ENCODE measurements at regions not wholly inside any gene's neighbourhood (a gene's known extent, or its start where the extent isn't known, plus 50 kb on each side); places are given as distances from the start of the nearest gene placed in this dataset.

- H3K4me3 Mint-ChIP-seq, result no peak overlapping the region
- no peaks in the 10 kb centered on the region for H3K36me3 Mint-ChIP-seq (ENCODE audit: low read depth)
- no peak for ATAC-seq
Measured at GRCh38 chr1:79777481-79778219, 771.1 kb upstream of the ADGRL4 start.

GRCh38 chr1:79775402-79775801 is 768.9 kb upstream of the ADGRL4 start:
- peaks cover 12% of the 10 kb centered on the region for H3K9me3 Mint-ChIP-seq
- no peaks in the 10 kb centered on the region for H3K36me3 Mint-ChIP-seq (ENCODE audit: low read depth)
- H3K27ac Mint-ChIP-seq, result no peak overlapping the region
- DNase-seq (no peak), ATAC-seq (no peak)
- no peak overlapping the region for H3K4me3 Mint-ChIP-seq
- H3K4me1 Mint-ChIP-seq, result no peaks in the 10 kb centered on the region
- no peaks in the 10 kb centered on the region for H3K27me3 Mint-ChIP-seq

More at GRCh38 chr1:79777481-79778219, 771.1 kb upstream of the ADGRL4 start:
- no peak for DNase-seq
- Mint-ChIP-seq H3K27me3 (no peaks in the 10 kb centered on the region), H3K4me1 (no peaks in the 10 kb centered on the region), H3K9me3 (peaks cover 12% of the 10 kb centered on the region), H3K27ac (no peak overlapping the region)

- no peak overlapping the region for H3K27ac Mint-ChIP-seq
- peaks cover 12% of the 10 kb centered on the region for H3K9me3 Mint-ChIP-seq
- no peak for DNase-seq
- no peak for ATAC-seq
- H3K4me1 Mint-ChIP-seq, result no peaks in the 10 kb centered on the region
- H3K36me3 Mint-ChIP-seq (ENCODE audit: low read depth), result no peaks in the 10 kb centered on the region
- no peaks in the 10 kb centered on the region for H3K27me3 Mint-ChIP-seq
- H3K4me3 Mint-ChIP-seq, result no peak overlapping the region
Measured at GRCh38 chr1:79773385-79773784, 766.9 kb upstream of the ADGRL4 start.

GRCh38 chr1:79762461-79762860 is 755.9 kb upstream of the ADGRL4 start:
- no peaks in the 10 kb centered on the region for H3K27me3 Mint-ChIP-seq
- no peaks in the 10 kb centered on the region for H3K4me1 Mint-ChIP-seq

GRCh38 chr1:79760531-79760930 is 754.0 kb upstream of the ADGRL4 start:
- Mint-ChIP-seq H3K27ac (no peak overlapping the region), H3K27me3 (no peaks in the 10 kb centered on the region)
- no peak for DNase-seq

More at GRCh38 chr1:79762461-79762860, 755.9 kb upstream of the ADGRL4 start:
- Mint-ChIP-seq H3K9me3 (peaks cover 7% of the 10 kb centered on the region), H3K4me3 (no peak overlapping the region), H3K27ac (no peak overlapping the region), H3K36me3 (ENCODE audit: low read depth) (no peaks in the 10 kb centered on the region)
- no peak for DNase-seq
- no peak for ATAC-seq

GRCh38 chr1:79749607-79750006 is 743.1 kb upstream of the ADGRL4 start:
- Mint-ChIP-seq H3K4me3 (no peak overlapping the region), H3K27me3 (no peaks in the 10 kb centered on the region), H3K27ac (no peak overlapping the region), H3K4me1 (no peaks in the 10 kb centered on the region), H3K36me3 (ENCODE audit: low read depth) (no peaks in the 10 kb centered on the region), H3K9me3 (peaks cover 7% of the 10 kb centered on the region)
- ATAC-seq (no peak), DNase-seq (no peak)

More at GRCh38 chr1:79760531-79760930, 754.0 kb upstream of the ADGRL4 start:
- no peak for ATAC-seq
- Mint-ChIP-seq H3K4me1 (no peaks in the 10 kb centered on the region), H3K9me3 (peaks cover 16% of the 10 kb centered on the region), H3K36me3 (ENCODE audit: low read depth) (no peaks in the 10 kb centered on the region), H3K4me3 (no peak overlapping the region)

- peaks cover 7% of the 10 kb centered on the region for H3K9me3 Mint-ChIP-seq
- no peak overlapping the region for H3K27ac Mint-ChIP-seq
- ATAC-seq (no peak), DNase-seq (no peak)
- no peak overlapping the region for H3K4me3 Mint-ChIP-seq
- H3K27me3 Mint-ChIP-seq, result no peaks in the 10 kb centered on the region
- no peaks in the 10 kb centered on the region for H3K4me1 Mint-ChIP-seq
- no peaks in the 10 kb centered on the region for H3K36me3 Mint-ChIP-seq (ENCODE audit: low read depth)
Measured at GRCh38 chr1:79745929-79746328, 739.4 kb upstream of the ADGRL4 start.

GRCh38 chr1:79744746-79745145 is 738.2 kb upstream of the ADGRL4 start:
- Mint-ChIP-seq H3K9me3 (peaks cover 4% of the 10 kb centered on the region), H3K27me3 (no peaks in the 10 kb centered on the region), H3K4me3 (no peak overlapping the region), H3K36me3 (ENCODE audit: low read depth) (no peaks in the 10 kb centered on the region), H3K27ac (no peak overlapping the region), H3K4me1 (no peaks in the 10 kb centered on the region)
- ATAC-seq (no peak), DNase-seq (no peak)

GRCh38 chr1:79741720-79742421 is 735.3 kb upstream of the ADGRL4 start:
- Mint-ChIP-seq H3K4me3 (no peak overlapping the region), H3K27ac (no peak overlapping the region)

GRCh38 chr1:79738101-79738500 is 731.6 kb upstream of the ADGRL4 start:
- Mint-ChIP-seq H3K27ac (no peak overlapping the region), H3K27me3 (no peaks in the 10 kb centered on the region), H3K4me3 (no peak overlapping the region), H3K4me1 (no peaks in the 10 kb centered on the region), H3K9me3 (peaks cover 9% of the 10 kb centered on the region), H3K36me3 (ENCODE audit: low read depth) (no peaks in the 10 kb centered on the region)
- ATAC-seq (no peak), DNase-seq (no peak)

More at GRCh38 chr1:79741720-79742421, 735.3 kb upstream of the ADGRL4 start:
- H3K9me3 Mint-ChIP-seq, result peaks cover 4% of the 10 kb centered on the region
- H3K27me3 Mint-ChIP-seq, result no peaks in the 10 kb centered on the region
- no peaks in the 10 kb centered on the region for H3K36me3 Mint-ChIP-seq (ENCODE audit: low read depth)
- H3K4me1 Mint-ChIP-seq, result no peaks in the 10 kb centered on the region
- DNase-seq (no peak), ATAC-seq (no peak)

- no peak for ATAC-seq
- H3K9me3 Mint-ChIP-seq, result peaks cover 9% of the 10 kb centered on the region
- H3K27me3 Mint-ChIP-seq, result no peaks in the 10 kb centered on the region
- no peaks in the 10 kb centered on the region for H3K36me3 Mint-ChIP-seq (ENCODE audit: low read depth)
- H3K4me3 Mint-ChIP-seq, result no peak overlapping the region
- H3K27ac Mint-ChIP-seq, result no peak overlapping the region
- no peaks in the 10 kb centered on the region for H3K4me1 Mint-ChIP-seq
- DNase-seq, result no peak
Measured at GRCh38 chr1:79737193-79737592, 730.7 kb upstream of the ADGRL4 start.

- H3K4me3 Mint-ChIP-seq, result no peak overlapping the region
- H3K27ac Mint-ChIP-seq, result no peak overlapping the region
- no peaks in the 10 kb centered on the region for H3K4me1 Mint-ChIP-seq
- no peak for ATAC-seq
- no peaks in the 10 kb centered on the region for H3K36me3 Mint-ChIP-seq (ENCODE audit: low read depth)
- peaks cover 13% of the 10 kb centered on the region for H3K9me3 Mint-ChIP-seq
- no peak for DNase-seq
- no peaks in the 10 kb centered on the region for H3K27me3 Mint-ChIP-seq
Measured at GRCh38 chr1:79732950-79733349, 726.4 kb upstream of the ADGRL4 start.

- no peaks in the 10 kb centered on the region for H3K27me3 Mint-ChIP-seq
- H3K27ac Mint-ChIP-seq, result no peak overlapping the region
- no peaks in the 10 kb centered on the region for H3K4me1 Mint-ChIP-seq
- peaks cover 18% of the 10 kb centered on the region for H3K9me3 Mint-ChIP-seq
- ATAC-seq (no peak), DNase-seq (no peak)
- H3K36me3 Mint-ChIP-seq (ENCODE audit: low read depth), result no peaks in the 10 kb centered on the region
- no peak overlapping the region for H3K4me3 Mint-ChIP-seq
Measured at GRCh38 chr1:79726911-79727310, 720.4 kb upstream of the ADGRL4 start.

GRCh38 chr1:79726321-79726720 is 719.8 kb upstream of the ADGRL4 start:
- Mint-ChIP-seq H3K9me3 (peaks cover 18% of the 10 kb centered on the region), H3K4me1 (no peaks in the 10 kb centered on the region), H3K4me3 (no peak overlapping the region), H3K27me3 (no peaks in the 10 kb centered on the region), H3K27ac (no peak overlapping the region), H3K36me3 (ENCODE audit: low read depth) (no peaks in the 10 kb centered on the region)
- ATAC-seq (no peak), DNase-seq (no peak)

- Mint-ChIP-seq H3K4me1 (no peaks in the 10 kb centered on the region), H3K9me3 (peaks cover 24% of the 10 kb centered on the region), H3K36me3 (ENCODE audit: low read depth) (no peaks in the 10 kb centered on the region), H3K27me3 (no peaks in the 10 kb centered on the region), H3K27ac (no peak overlapping the region), H3K4me3 (no peak overlapping the region)
- no peak for ATAC-seq
- DNase-seq, result no peak
Measured at GRCh38 chr1:79716447-79716846, 709.9 kb upstream of the ADGRL4 start.
